ENCODE measurements at regions not wholly inside any gene's neighbourhood (a gene's known extent, or its start where the extent isn't known, plus 50 kb on each side); places are given as distances from the start of the nearest gene placed in this dataset.

DNA sequence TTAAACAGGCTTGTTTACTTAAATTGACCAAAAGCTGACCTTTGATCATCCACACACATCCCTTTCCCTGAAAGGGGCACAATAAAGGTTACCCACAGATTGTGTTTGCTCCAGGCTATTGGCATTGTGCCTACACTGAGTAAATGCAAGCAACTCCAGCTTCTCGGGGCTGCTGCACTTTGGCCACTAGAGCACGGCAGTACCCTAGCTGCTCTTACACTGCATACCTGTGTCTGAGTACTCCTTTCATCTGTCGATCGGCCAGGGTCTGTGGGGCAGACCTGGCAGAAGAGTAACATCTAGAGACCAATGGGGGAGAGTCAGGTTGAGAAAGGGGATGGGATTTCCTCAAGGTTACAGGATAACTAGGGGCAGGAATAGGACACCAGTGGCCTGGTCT lies 281.9 kb upstream of the NMUR2 start:
- ATAC-seq (no peak), FAIRE-seq (no peak), DNase-seq (ENCODE audit: low spot score) (no peak)
- in situ Hi-C loops (cut with HindIII; ENCODE audit: extremely low pct_ligation_motif_present, low pct_unique_long_range_greater_than_20kb) (no loop called here), intact Hi-C loops (cut with micrococcal nuclease; ENCODE audit: unreplicated experiment) (no loop called here)
- Histone ChIP-seq H3K79me2 (ENCODE audit: insufficient read depth, low read length) (no peaks in the 10 kb centered on the region), H4K20me1 (ENCODE audit: insufficient read depth, low read length) (no peaks in the 10 kb centered on the region), H3K27ac (ENCODE audit: extremely low read length, insufficient read depth, low read length) (no peak overlapping the region), H3K4me3 (replicated peaks in 1 of 3; ENCODE audit: insufficient read depth in 1 of 3, low read depth in 2 of 3, low read length in 3 of 3) (no peak overlapping the region), H3K27me3 (ENCODE audit: control insufficient read depth in 1 of 2, insufficient read depth in 2 of 2, low read length in 2 of 2) (no peaks in the 10 kb centered on the region), H3K36me3 (replicated peaks in 1 of 2; ENCODE audit: control insufficient read depth in 1 of 2, insufficient read depth in 2 of 2, low read length in 2 of 2) (no peaks in the 10 kb centered on the region), H3K4me1 (ENCODE audit: insufficient read depth, low read length) (no peaks in the 10 kb centered on the region), H3K4me2 (ENCODE audit: low read depth, low read length) (no peak overlapping the region), H3K9me3 (ENCODE audit: low read length) (peaks cover 85% of the 10 kb centered on the region), H2AFZ (ENCODE audit: low read length) (no peak overlapping the region), H3K9ac (ENCODE audit: insufficient read depth, low read depth, low read length) (no peak overlapping the region)
- ChIA-PET CTCF (ENCODE audit: low intra/inter-chr PET ratio, low total read pairs) (no interaction called here), POLR2A (no interaction called here)
- no TSS peak for BruUV-seq (replicated peaks)
- WGBS (ENCODE audit: low lambda C conversion rate), result 0% methylated on average over 3 of the region's 4 CpGs
- TF ChIP-seq KLF13 (CRISPR knock-in tag; IDR thresholded peaks at IDR 0.05) (no peak), ZNF343 (CRISPR knock-in tag; IDR thresholded peaks at IDR 0.05) (0 out of 2 replicates have a peak, but pooled peaks have one; percentile 36)

DNA sequence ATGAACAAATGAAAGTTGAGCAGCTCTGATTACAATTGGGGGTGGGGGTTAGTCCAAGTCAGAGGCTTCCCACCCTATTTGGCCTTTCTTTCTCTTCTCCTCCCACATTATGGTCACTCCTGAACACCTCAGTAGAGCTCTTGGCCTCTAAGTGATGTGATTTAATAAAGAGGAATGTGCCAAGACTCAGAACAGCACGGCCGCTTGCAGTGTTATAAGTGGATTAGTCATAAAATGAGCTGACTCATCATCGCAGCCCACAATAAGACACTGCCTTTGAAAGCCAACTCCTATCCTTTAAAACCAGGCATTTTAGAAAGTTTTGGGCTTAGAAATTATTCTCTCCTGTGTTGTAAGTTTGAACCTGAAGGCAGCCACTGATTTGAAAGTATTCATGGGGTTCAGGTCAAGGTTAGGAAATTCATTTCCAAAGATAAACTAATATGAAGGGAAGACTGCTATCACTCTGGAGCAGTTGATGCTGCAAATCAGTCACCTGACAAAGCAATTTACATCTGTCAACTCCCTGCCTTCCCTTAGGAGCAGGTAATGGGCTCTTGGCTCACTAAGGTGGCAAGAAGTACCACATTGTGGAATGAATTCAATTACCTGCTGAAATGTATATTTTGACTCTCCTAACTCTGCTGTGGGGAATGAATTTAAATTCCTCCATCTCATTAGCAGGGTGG lies 283.6 kb upstream of the NMUR2 start:
- H3K9ac ChIP-seq (ENCODE audit: insufficient read depth, low read depth, low read length), result no peak overlapping the region
- no peaks in the 10 kb centered on the region for H3K79me2 ChIP-seq (ENCODE audit: insufficient read depth, low read length)
- no peaks in the 10 kb centered on the region for H4K20me1 ChIP-seq (ENCODE audit: insufficient read depth, low read length)
- H3K9me3 ChIP-seq (ENCODE audit: low read length), result peaks cover 85% of the 10 kb centered on the region
- TF ChIP-seq MAFF (IDR thresholded peaks at IDR 0.05; ENCODE audit: low read depth, low read length), result peak; percentile 80
- TF ChIP-seq, protein P1, sequence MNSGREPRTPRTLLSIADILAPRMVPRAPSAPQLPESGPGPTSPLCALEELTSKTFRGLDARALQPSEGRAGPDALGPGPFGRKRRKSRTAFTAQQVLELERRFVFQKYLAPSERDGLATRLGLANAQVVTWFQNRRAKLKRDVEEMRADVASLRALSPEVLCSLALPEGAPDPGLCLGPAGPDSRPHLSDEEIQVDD (CRISPR knock-in tag; IDR thresholded peaks at IDR 0.05; ENCODE audit: borderline replicate concordance), result no peak
- TF ChIP-seq ZNF432 (CRISPR knock-in tag; IDR thresholded peaks at IDR 0.05; ENCODE audit: borderline replicate concordance), result no peak
- no peak for TF ChIP-seq ARNT (IDR thresholded peaks at IDR 0.05)
- no peak for TF ChIP-seq NFKBIZ (CRISPR knock-in tag; IDR thresholded peaks at IDR 0.05)
- peak; percentile 76 to 86 for TF ChIP-seq MAFK (conservative IDR thresholded peaks at IDR 0.05 in 1 of 2, IDR thresholded peaks at IDR 0.05 in 1 of 2; ENCODE audit: low read length in 2 of 2)
- no peak for TF ChIP-seq ZNF841 (CRISPR knock-in tag; IDR thresholded peaks at IDR 0.05; ENCODE audit: borderline replicate concordance)
- ChIA-PET POLR2A (no interaction called here), CTCF (ENCODE audit: low intra/inter-chr PET ratio, low total read pairs) (no interaction called here)
- no peaks in the 10 kb centered on the region for H3K36me3 ChIP-seq (replicated peaks in 1 of 2; ENCODE audit: control insufficient read depth in 1 of 2, insufficient read depth in 2 of 2, low read length in 2 of 2)
- in situ Hi-C loops (cut with HindIII; ENCODE audit: extremely low pct_ligation_motif_present, low pct_unique_long_range_greater_than_20kb), result no loop called here
- no peak for FAIRE-seq
- H3K4me1 ChIP-seq (ENCODE audit: insufficient read depth, low read length), result no peaks in the 10 kb centered on the region
- DNase-seq (ENCODE audit: low spot score), result no peak
- WGBS (ENCODE audit: low lambda C conversion rate), result 52% methylated on average over 3 of the region's 3 CpGs
- H2AFZ ChIP-seq (ENCODE audit: low read length), result no peak overlapping the region
- BruUV-seq (replicated peaks), result no TSS peak
- no peak for ATAC-seq
- H3K4me3 ChIP-seq (replicated peaks in 1 of 3; ENCODE audit: insufficient read depth in 1 of 3, low read depth in 2 of 3, low read length in 3 of 3), result no peak overlapping the region
- intact Hi-C loops (cut with micrococcal nuclease; ENCODE audit: unreplicated experiment), result loop anchor here (1.0 kb wide), 1 partner anchor 29 kb away; no protein-coding TSS in a partner anchor
- H3K4me2 ChIP-seq (ENCODE audit: low read depth, low read length), result no peak overlapping the region
- no peak overlapping the region for H3K27ac ChIP-seq (ENCODE audit: extremely low read length, insufficient read depth, low read length)
- no peaks in the 10 kb centered on the region for H3K27me3 ChIP-seq (ENCODE audit: control insufficient read depth in 1 of 2, insufficient read depth in 2 of 2, low read length in 2 of 2)
